NCI-H1417 treated with DMSO at 0.1 percent for 48 hours (cell line): ENCODE measurements at regions not wholly inside any gene's neighbourhood (a gene's known extent, or its start where the extent isn't known, plus 50 kb on each side); places are given as distances from the start of the nearest gene placed in this dataset.
"Not testable (repeated sequence)": the region's sequence is repeated elsewhere in the genome, so short reads cannot be mapped to it uniquely, and the experiment has no call there.

Source experiments
- DNase-seq: peaks from one replicate; lab custom pipeline; 2025; lab: John Stamatoyannopoulos, UW

DNA sequence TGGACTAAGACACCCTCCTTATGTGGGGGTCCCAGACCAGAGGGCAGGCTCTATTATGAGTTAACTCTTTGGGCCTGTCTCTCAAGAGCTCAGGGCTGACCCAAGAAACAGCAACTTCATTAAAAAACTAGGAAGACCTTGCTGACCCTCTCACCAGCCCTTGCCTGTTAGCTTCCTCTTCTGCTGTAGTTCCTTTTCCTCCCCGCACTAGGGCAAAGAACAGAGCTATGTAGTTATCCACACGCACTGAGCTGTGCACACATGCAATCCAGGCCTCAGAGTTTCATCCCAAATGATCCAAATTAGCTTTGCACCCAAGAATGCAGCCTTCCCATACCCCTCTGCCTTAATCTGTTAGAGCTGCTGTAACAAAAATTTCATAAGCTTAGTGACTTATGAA, 539.6 kb upstream of the CADM1 start:
- DNase-seq: no peak

DNA sequence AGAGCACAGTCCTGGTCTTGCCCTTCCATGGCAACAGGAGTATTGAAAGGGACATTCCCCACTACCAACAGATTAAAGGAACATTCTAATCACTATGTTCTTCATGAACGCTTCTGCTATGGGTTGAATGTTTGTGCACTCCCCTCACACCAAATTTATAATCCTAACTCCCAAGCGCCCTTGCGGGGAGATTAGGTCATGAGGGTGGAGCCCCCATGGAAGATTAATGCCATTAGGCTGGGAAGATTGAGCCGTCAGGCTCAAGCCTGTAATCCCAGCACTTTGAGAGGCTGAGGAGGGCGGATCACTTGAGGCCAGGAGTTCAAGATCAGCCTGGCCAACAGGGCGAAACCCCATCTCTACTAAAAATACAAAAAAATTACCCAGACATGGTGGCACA, 538.8 kb upstream of the CADM1 start:
- not testable (repeated sequence) for DNase-seq

DNA sequence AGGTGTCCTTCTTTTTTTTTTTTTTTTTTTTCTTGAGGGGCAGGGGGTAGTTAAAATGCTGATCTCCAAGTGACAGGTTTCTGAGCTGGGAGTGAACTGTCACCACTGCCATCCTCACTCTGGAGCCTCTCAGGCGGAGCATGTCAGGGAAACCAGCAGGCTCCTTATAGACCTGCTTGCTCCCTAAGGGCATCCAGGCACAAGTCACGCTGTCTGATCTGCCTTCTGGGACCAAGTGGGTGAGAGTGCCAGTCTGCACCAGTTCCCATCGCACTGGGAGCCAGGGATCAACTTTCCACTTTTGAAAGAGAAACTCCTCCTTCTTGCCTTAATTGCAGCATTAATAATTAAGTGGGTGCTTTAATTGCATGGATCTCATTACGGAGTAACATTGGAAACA, 537.9 kb upstream of the CADM1 start:
- DNase-seq: no peak

DNA sequence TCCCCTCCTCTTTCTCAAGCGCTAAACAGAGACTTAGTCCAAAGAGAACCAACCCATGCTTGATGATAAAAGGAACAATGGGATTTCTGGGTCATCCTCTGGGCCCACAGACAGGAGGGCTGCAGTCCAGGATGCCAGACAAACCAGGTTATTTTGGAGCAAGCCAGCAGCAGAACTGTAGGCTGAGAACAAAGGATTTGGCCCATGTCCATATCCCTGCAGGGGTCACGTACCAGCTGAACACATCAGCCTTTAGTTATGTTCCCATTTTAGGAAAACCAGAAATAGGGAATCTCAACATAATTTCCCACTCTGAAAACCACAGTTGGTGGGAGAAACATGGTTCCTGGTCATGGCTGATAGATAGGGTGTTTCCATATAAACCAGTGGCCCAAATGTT, 533.6 kb upstream of the CADM1 start:
- no peak for DNase-seq

DNA sequence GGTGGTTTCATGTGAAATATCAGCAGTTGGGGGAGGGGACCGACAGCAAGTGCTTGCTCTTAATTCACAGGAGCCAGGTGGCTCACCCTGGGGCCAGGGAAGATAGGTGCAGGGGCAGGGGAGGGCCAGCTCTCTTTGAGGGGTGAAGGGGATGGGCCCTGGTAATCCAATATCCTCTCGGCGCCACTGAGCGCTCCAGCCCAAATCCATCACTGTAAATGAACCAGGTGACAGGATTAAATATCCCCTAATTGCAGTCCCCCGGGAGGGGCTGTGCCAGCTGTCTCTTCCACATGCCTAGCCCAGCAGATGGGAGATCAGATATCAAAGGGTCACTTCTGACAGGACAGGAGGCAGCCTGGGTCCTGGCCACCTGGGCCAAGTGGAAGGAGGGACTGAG, 531.8 kb upstream of the CADM1 start:
- DNase-seq: peak; percentile 92

DNA sequence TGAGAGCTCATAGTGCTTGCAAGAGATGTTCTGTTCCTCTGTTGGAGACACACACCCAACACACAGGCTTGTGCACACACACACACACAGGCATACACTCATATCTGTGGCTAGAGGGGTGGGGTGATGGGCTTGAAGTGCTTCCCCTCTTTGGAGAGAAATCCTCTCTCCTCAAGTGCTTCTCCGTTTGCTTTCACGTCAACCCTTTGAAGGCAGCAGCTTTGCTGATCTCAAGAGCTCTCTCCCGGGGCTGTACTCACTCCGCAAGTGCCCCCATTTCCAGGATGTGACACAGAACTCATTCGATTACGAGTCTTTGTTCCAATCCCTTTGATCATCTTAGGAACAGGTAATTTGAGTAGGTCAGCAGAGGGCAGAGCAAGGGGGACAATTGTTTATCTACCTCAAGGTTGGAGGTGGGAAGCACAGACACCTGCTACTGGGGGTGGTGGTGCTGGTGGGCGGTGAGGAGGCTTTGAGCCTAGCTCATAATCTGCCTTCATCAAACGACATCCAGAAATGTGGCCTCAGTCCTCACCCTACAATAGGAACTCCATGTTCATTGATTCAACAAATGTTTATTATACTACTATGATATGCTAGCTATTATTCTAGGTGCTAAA, 529.8 kb upstream of the CADM1 start:
- DNase-seq: no peak

DNA sequence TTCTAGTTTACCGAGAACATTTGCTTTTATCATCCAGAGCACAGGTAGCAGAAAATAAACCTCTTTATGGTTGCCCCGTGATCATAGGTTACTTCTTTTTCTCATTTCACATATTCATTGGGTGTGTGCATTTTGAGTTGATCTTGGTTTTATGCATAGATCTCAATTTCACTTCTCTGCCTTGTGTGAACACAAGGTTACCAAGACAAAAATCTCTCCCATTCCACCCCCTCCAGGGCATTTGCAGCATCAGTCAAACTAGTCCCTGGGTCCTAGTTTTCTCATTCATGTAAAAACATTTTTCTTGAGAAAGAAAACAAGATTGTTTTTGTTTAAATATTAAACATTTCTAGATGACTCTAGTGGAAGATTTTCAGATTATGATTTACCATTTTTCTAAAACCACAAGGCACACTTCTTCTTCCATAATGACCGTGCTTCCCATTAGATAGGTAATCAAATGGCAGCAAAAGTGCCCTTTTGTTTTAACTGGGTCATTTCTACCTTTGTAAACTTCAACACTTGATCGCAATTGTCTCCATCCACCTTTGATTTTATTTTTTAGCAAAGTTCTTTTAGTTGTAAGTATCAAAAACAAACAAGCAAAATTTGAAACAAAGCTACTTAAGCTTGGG, 526.6 kb upstream of the CADM1 start:
- DNase-seq: no peak

DNA sequence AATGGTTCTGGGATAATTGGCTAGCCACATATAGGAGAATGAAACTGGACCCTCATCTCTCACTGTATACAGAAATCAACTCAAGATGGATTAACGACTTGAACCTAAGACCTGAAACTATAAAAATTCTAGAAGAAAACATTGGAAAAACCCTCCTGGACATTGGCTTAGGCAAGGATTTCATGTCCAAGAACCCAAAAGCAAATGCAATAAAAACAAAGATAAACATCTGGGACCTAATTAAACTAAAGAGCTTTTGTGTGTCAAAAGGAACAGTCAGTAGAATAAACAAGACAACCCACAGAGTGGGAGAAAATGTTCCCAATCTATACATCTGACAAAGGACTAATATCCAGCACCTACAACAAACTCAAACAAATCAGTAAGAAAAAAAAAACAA, 524.3 kb upstream of the CADM1 start:
- DNase-seq: not testable (repeated sequence)

DNA sequence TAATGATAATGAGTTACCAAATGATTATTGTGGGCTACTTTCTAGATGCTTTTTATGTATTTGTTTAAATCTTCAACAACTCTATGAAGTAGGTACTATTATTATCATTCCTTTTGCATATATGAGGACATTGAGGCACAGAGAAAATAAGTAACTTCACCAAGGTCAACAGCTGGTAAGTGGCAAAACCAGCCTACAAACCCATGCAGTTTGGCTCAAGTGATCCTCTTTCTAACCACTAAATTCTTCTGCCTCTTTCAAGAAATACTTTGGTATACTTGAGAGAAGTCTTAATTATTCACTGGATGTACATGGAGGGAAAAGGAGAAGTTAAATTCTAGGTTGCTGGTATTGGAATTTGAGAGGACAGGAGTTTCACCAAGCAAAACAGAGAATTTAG, 495.2 kb upstream of the CADM1 start:
- no peak for DNase-seq

DNA sequence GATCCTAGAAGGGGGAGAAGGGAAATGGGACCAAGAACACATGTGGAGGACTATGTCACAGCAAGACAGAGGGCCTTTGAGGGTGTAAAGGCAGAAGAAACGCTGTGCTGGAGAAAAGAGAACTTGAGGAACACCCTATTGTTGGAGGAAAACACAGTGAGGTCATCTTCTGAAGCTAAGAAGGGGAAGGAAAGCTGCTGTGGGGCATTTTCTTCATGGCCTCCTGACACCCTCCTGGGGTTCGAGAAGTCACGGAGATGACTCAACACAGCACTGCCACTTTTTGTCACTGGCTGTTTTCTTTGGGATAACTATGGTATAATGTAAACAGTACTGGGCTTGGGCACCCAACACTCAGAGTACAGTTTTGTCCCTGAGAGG, 492.6 kb upstream of the CADM1 start:
- no peak for DNase-seq

DNA sequence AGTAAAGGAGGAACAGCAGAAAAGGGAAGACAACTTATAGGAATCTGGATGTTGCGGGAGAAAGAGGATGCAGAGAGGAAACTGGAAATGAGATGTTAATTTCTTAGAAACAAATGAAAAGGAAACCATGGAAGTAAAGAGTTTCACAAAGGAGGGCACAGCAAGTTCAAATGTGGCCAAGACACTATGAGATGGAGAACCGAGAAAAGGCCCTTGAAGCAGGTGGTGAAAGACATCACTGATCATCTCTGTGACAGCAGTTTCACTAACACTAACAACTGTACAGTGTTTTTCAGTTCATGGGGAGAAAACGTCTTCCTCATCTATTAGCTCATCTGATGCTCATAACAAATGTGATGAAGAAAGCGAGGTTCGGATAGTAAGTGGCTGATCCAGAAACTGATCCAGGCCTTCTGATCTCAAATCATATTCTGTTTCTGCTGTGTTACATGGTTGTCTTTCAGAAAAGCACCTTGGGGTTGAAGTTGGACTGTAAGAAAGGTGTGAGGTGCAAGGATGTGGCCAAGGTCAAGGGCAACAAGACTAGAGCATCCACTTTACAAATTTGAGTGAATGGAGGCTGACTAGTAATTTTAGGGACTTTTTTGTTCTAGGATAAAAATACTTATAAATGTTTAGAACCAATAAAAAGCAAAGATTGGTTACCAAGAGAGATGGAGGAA, 492.1 kb upstream of the CADM1 start:
- no peak for DNase-seq

DNA sequence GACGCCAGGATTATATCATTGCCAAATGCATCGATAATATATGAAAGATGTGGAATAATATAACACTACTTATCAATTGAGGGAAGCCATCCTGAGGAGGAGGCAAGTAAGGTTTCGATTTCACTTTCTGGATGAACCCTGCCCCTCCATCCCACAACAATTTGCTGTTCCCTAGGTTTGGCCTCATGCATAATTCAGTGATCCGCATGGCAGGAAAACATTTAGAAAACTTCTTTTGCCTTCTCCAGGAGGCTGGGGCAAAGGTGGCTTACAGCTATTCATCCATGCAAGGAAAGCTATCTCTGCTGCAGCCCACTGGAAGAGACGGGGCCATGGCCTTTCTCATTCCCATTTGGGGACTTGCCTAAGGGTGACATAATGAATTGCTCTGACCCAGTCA, 489.4 kb upstream of the CADM1 start:
- DNase-seq: no peak

DNA sequence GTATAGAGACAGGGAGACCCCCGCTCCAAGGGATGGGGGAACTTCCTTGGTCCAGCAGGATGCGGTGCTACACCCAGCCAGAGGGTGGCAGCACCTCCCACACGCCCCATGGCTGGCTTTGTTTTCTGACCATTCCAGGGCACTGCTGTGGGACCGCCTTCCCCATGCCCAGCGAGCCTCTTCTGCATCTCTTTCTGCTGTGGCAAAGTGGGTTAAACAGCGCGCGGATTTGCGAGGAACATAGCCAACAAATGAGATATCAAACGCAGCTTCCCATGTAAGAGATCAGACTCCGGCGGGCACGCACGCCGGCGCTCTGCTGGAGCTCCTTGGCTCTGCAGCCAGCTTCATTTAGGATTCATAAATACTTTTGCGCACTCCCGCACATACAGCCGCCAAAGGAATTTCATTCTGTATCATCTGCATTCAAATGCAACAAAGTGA, 485.8 kb upstream of the CADM1 start:
- DNase-seq: no peak

DNA sequence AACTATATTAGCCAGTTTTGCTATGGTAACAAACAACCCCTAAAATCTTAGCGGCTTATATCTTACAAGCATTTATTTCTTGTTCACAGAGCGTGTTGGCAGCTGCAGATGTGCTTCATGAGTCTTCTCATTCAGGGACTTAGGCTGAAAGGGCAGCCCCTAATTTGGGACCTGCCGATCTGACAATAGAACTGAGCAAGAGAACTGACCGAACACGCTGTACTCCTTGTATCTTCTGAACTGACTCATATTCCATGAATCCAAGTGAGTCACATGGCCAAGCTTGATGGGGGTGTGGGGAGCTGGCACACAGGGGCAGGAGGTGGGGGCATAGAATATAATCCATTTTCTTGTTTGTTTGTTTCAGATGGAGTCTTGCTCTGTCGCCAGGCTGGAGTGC, 481.7 kb upstream of the CADM1 start:
- no peak for DNase-seq

DNA sequence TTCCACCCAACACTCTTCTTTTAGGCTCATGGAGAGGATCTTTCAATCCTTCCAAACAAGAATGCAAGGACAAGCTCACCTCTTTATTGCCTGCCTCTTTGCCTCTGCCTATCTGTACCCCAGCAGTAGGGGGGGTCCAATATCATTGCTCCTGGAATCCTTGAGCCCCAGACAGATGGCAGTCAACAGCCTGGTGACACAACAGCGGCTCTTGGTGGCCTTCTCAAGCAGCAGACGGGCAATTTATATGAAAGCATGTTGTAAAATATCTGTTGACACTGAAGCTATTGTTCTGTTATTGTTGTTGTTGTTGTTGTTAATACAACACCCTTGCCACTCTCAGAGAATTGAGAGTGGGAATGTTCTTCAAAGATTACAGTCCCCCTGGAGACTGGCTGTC, 480.0 kb upstream of the CADM1 start:
- no peak for DNase-seq

DNA sequence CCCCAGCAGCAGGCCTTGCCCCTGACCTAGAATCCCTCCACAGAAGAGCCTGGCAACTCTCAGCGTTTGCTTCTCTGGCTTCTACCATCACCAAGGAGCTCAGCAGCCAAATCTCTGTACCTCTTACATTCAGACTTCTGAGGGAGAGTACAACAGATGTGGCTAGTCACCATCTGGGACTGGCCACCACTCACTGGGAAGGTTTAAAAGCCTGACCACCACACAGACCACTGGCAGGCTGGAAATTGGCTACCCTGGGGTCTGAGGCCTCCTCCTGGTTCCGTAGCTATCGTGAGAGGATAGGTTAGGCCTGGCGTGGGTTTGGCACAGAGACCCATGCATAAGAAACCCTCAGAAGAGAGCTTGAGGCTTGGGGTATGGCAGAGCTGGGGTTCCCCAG, 478.5 kb upstream of the CADM1 start:
- no peak for DNase-seq

DNA sequence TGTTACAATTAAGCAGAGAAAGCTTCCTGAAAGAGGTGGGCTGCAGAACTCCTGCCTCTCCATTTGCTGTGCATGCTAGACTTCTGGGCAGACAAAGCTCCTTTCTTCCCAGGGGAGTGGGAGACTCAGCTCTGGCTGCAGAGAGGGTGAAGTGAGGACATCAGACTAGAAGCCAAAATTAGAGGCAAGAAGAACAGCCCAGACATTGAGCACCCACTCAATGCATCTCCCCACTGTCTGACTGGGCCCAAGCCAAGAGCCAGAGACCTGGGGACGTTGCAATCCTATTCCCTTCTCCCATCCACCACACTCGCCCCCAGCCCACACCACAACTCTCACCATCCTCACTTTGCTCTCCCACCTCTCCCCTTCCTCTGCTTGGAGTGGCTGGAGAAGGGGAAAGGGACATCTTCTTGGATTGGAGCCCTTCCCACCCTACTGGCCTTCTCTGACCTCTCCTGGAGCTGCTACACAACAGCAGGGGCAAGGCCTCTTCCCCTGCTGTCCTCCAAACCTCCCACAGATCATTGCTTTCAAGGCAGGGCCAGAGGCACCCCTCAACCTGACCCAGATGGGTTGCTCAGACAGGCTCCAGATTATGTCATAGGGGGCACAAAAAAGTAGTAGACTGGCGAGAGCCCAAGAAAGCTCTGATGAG, 477.7 kb upstream of the CADM1 start:
- no peak for DNase-seq

DNA sequence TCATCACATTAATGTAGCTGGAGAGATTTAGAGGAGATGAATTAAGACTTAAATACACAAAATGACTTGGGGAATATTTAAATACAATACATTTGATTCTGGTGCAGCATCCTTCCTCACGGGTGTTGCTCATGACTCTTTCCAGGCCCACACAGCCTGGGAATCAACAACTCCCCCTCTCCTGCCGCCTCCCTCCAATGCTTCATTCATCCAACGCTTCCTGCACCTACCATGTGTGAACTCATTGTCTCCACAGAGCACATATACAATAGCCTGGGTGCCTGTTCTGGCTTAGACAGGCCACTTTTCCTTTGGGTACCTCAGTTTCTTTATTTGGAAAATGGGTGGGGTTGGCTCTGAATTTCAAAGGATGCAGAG, 476.9 kb upstream of the CADM1 start:
- DNase-seq: no peak

DNA sequence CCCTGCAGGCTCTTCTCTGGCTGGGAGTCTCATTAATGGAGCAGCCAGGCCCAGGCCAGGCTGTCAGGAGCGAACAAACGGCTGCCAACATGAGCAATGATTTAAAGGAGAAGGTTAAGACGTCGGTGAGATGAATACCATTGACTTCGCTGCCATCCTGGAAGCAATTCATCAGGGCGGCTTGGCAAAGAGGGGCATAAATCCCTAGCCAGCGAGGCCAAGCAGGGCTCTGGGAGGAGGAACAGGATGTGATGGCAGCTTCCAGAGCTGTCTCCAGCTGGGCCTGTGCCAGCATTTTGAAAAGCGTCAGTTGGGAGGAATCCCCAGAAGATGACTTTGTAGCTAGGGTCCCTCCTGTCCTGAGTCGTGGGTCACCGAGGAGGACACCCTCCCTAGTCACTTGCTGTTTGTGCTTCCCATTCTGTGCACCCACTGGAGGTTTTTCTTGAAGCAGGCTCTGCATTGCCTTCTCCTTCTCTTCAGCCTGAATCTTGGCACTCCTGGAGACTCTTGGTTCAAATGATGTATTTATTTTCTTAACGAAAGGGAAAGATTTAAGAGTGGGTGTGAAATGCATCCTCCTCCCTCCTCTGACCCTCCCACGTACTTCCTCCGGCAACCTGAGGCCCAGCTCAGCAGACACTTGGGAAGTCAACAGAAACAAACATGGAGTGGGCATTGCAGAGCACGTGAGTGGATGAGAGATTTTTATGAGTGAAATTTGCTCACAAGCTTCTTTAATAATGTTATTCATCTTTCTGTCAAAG, 476.3 kb upstream of the CADM1 start:
- DNase-seq: no peak

DNA sequence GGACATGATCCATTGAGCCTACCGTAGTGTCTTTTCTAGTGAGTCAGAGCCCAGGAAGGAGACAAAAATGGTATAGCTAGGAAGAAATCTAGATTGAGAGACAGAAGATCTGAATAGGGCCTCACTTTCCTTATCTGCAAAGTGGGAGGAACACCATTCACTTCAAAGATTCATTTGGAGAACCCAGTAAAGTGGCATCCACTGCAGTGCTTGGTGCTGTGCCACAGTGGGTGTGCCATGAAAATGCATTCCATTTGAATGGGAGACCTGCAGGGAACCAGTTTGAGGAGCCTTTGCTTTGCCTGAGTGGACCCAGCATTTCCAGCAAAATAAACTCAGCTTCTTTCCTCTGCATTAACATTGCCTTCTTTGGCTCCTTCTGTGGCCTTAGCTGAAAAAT, 470.5 kb upstream of the CADM1 start:
- DNase-seq: no peak

DNA sequence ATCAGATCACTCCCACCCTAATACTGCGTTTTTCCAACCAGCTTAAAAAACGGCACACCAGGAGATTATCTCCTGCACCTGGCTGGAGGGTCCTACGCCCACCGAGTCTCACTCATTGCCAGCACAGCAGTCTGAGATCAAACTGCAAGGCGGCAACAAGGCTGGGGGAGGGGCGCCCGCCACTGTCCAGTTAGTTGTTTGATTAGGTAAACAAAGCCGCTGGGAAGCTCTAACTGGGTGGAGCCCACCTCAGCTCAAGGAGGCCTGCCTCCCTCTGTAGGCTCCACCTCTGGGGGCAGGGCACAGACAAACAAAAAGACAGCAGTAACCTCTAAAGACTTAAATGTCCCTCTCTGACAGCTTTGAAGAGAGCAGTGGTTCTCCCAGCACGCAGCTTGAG, 463.0 kb upstream of the CADM1 start:
- not testable (repeated sequence) for DNase-seq

DNA sequence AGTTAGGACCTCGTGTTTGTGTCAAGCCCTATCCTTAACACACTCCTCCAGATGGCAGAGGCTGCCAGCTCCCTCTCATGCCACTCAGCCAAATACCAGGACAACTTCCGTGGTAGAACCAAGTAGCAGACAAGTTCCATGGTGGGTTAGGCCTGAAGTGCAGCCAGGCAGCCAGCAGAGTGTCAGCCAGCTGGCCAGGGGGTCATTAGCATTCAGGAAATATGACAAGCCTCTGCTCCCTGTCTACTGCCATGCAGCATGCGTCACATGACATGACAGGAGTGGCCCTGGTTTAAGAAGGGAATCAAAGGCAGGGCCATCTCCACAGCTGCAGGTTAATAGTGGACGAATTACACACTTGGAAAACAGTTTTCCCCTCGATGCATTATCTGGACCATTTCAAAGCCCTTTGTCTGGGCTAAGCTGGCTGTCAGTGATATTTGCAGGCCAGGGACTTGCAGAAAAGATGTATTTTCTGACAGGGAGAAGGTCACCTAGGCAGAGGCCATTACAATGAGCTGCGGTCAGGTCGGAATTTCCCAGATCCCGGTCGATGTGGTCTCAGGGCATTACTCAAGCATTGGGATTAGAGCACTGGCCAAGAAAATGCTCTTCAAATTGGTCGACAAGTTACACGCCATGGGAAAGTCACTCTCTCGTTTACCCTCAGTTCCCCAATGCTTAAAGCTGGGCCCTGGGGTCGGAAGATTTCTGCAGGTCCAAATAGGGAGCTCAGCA, 461.7 kb upstream of the CADM1 start:
- no peak for DNase-seq
